Heart left ventricle (tissue), 16 donors: ENCODE measurements at regions not wholly inside any gene's neighbourhood (a gene's known extent, or its start where the extent isn't known, plus 50 kb on each side); places are given as distances from the start of the nearest gene placed in this dataset.

ENCODE experiments used
- ATAC-seq, 4 donors: fragments of 200-7000 bp; cut with Tn5 transposase; one replicate each; pipeline ENCODE4 v1.9.1; 2020 to 2022; ENCODE audit warnings: moderate library complexity in 4 of 4, mild to moderate bottlenecking in 3 of 4, moderate number of reproducible peaks in 1 of 4
- DNase-seq, 5 donors: peaks; one replicate each; pipeline ENCODE4 v3.0.0-alpha.2; 2020
- H3K27ac ChIP-seq, 12 donors: fragments of 200-600 bp; sonication (generic) in 4 of 12; one replicate each; pipeline versions ENCODE4 v1.5.0 to v1.8.0; 2016 to 2022; ENCODE audit warnings: mild to moderate bottlenecking in 2 of 12
- H3K27me3 ChIP-seq, 9 donors: fragments of 200-600 bp; sonication (generic) in 2 of 9; one replicate each; pipeline versions ENCODE4 v1.5.1 to v1.8.0; 2016 to 2022; ENCODE audit warnings: mild to moderate bottlenecking in 3 of 9
- H3K36me3 ChIP-seq, 9 donors: fragments of 200-600 bp; sonication (generic) in 2 of 9; one replicate each; pipeline versions ENCODE4 v1.5.0 to v1.8.0; 2018 to 2022; ENCODE audit warnings: mild to moderate bottlenecking in 2 of 9
- H3K4me1 ChIP-seq, 12 donors: fragments of 200-600 bp; sonication (generic) in 4 of 12; one replicate each; pipeline versions ENCODE4 v1.5.0 to v1.8.0; 2016 to 2022; ENCODE audit warnings: mild to moderate bottlenecking in 3 of 12
- H3K4me3 ChIP-seq, 12 donors: fragments of 200-600 bp; sonication (generic) in 4 of 12; one replicate each; pipeline versions ENCODE4 v1.5.0 to v1.8.0; 2017 to 2022; ENCODE audit warnings: mild to moderate bottlenecking in 9 of 12, moderate library complexity in 4 of 12
- H3K9me3 ChIP-seq, 12 donors: fragments of 200-600 bp; sonication (generic) in 4 of 12; one replicate each; pipeline versions ENCODE4 v1.5.0 to v1.8.0; 2016 to 2022; ENCODE audit warnings: mild to moderate bottlenecking in 1 of 12
- CTCF ChIP-seq, 12 donors: fragments of 200-600 bp; sonication (generic) in 4 of 12; IDR thresholded peaks; one replicate each; pipeline versions ENCODE4 v1.5.0 to v1.8.0; 2018 to 2022; ENCODE audit warnings: antibody characterized with exemption in 12 of 12, mild to moderate bottlenecking in 5 of 12
- POLR2A ChIP-seq, 2 donors: fragments of 450-650 bp; IDR thresholded peaks; one replicate each; pipeline ENCODE4 v1.6.1; 2017; ENCODE audit warnings: antibody characterized with exemption in 2 of 2, mild to moderate bottlenecking in 2 of 2, moderate library complexity in 2 of 2
- WGBS, 4 donors: extraction: QIAGEN DNeasy Blood & Tissue Kit in 2 of 4; methylation state at CpG; one replicate each; pipeline versions ENCODE4 v1.1.5 to v1.1.7; 2013 to 2018; 5-methylcytosine and 5-hydroxymethylcytosine counted together
- intact Hi-C, 10 donors: fragments of 100-400 bp; cut with DNase I; formaldehyde crosslinking; loops; one replicate each; pipeline versions ENCODE4 v1.11.1 to v1.14.2; 2022
- donor health status: ischemic (EF 13 %, LVEDD 7.1; RV severe dilation, severe dysfunction).
- donor health status: healthy with polysubstance abuse.
- donor health status: DM: no; HTN: yes; CAD: no.
- donor health status: DM: no; HTN: no; CAD: no.
- donor health status: ischemic (EF 25% LVEDD 6.9; RV normal size, moderate dysfunction).
- donor health status: ischemic (EF 25% LVEDD 5.7; RV mildly dilated, moderate dysfunction).
- donor health status: healthy.
- donor health status: DM: yes; HTN: yes; CAD: no.
- donor health status: ischemic (EF 35%, LVEDD 5.7; RV mildly dilated, moderate dysfunction).
- donor health status: nonischemic (EF 11% LVEDD 7.7; RV severe dilation, severe dysfunction).
- donor health status: DM: yes; HTN: yes; CAD: no.
- donor health status: PGD.
- donor health status: ischemic (EF 29% LVEDD 5.4; RV normal size, mild dysfunction).
- donor health status: nonischemic (EF 23%, LVEDD 6.1; RV moderate dilation, normal function).

GRCh38 chr16:77636615-77637014 is 85.7 kb upstream of the NUDT7 start:
- peaks cover 0 to 15% (median 0%) of the 10 kb centered on the region in 12 donors for H3K4me1 ChIP-seq
- H3K27ac ChIP-seq = no peak overlapping the region
- intact Hi-C loops = no loop called here
- H3K9me3 ChIP-seq = no peaks in the 10 kb centered on the region
- WGBS, 4 donors = 77 to 90% (median 83%) methylated on average over 3 of the region's 3 CpGs
- H3K27me3 ChIP-seq = peaks cover 0 to 4% (median 0%) of the 10 kb centered on the region in 9 donors
- DNase-seq = no peak
- no peaks in the 10 kb centered on the region for H3K36me3 ChIP-seq
- no peak for ATAC-seq
- no peak overlapping the region for H3K4me3 ChIP-seq
- TF ChIP-seq CTCF (IDR thresholded peaks at IDR 0.05) (no peak), POLR2A (IDR thresholded peaks at IDR 0.05) (no peak)

GRCh38 chr16:77637940-77638339 is 84.4 kb upstream of the NUDT7 start:
- ATAC-seq = peak in 2 of 4 donors; percentile 22 to 37
- Histone ChIP-seq H3K4me1 (peaks cover 0 to 15% (median 0%) of the 10 kb centered on the region in 12 donors), H3K36me3 (no peaks in the 10 kb centered on the region), H3K9me3 (no peaks in the 10 kb centered on the region), H3K27me3 (peaks cover 0 to 4% (median 0%) of the 10 kb centered on the region in 9 donors), H3K4me3 (no peak overlapping the region), H3K27ac (peak overlapping the region in 1 of 12 donors; percentile 5)
- TF ChIP-seq CTCF (IDR thresholded peaks at IDR 0.05) (no peak), POLR2A (IDR thresholded peaks at IDR 0.05) (no peak)
- 14 to 29% (median 23%) methylated on average over 6 of the region's 6 CpGs for WGBS, 4 donors
- DNase-seq = no peak
- intact Hi-C loops = no loop called here

- Histone ChIP-seq H3K4me1 (peaks cover 0 to 7% (median 0%) of the 10 kb centered on the region in 12 donors), H3K36me3 (no peaks in the 10 kb centered on the region), H3K27me3 (peaks cover 0 to 4% (median 0%) of the 10 kb centered on the region in 9 donors), H3K27ac (no peak overlapping the region), H3K9me3 (no peaks in the 10 kb centered on the region), H3K4me3 (no peak overlapping the region)
- DNase-seq = no peak
- 73 to 82% (median 74%) methylated on average over 5 of the region's 5 CpGs for WGBS, 4 donors
- TF ChIP-seq POLR2A (IDR thresholded peaks at IDR 0.05) (no peak), CTCF (IDR thresholded peaks at IDR 0.05) (no peak)
- ATAC-seq = no peak
- intact Hi-C loops = no loop called here
Observed at GRCh38 chr16:77643176-77643575, 79.1 kb upstream of the NUDT7 start.

- DNase-seq (no peak), ATAC-seq (no peak)
- Histone ChIP-seq H3K27ac (no peak overlapping the region), H3K4me1 (no peaks in the 10 kb centered on the region), H3K4me3 (no peak overlapping the region), H3K27me3 (peaks cover 0 to 4% (median 0%) of the 10 kb centered on the region in 9 donors), H3K36me3 (no peaks in the 10 kb centered on the region), H3K9me3 (no peaks in the 10 kb centered on the region)
- WGBS, 4 donors = 78 to 88% (median 82%) methylated on average over 3 of the region's 3 CpGs
- TF ChIP-seq POLR2A (IDR thresholded peaks at IDR 0.05) = no peak
- no peak for TF ChIP-seq CTCF (IDR thresholded peaks at IDR 0.05)
- intact Hi-C loops = no loop called here
Observed at GRCh38 chr16:77645764-77646163, 76.5 kb upstream of the NUDT7 start.
